Spinal cord (tissue), 9 donors: ENCODE measurements at regions not wholly inside any gene's neighbourhood (a gene's known extent, or its start where the extent isn't known, plus 50 kb on each side); places are given as distances from the start of the nearest gene placed in this dataset.

Experiments
- DNase-seq, 6 donors: peaks; one replicate each; pipeline versions ENCODE4 v3.0.0 to v3.0.0-alpha.2; 2013 to 2015; ENCODE audit warnings: low spot score in 6 of 6, low read depth in 4 of 6
- H3K27ac ChIP-seq: one replicate; pipeline ENCODE4 v1.5.1; 2013; ENCODE audit warnings: low read depth, low read length, control low read depth
- H3K27me3 ChIP-seq: one replicate; pipeline ENCODE4 v1.6.1; 2013; ENCODE audit warnings: low read length; ENCODE audit not compliant: control insufficient read depth, insufficient read depth
- H3K36me3 ChIP-seq: one replicate; pipeline ENCODE4 v1.6.1; 2013; ENCODE audit warnings: low read length; ENCODE audit not compliant: control insufficient read depth, insufficient read depth
- H3K4me1 ChIP-seq: one replicate; pipeline ENCODE4 v1.6.1; 2013; ENCODE audit warnings: low read length; ENCODE audit not compliant: control insufficient read depth, insufficient read depth
- H3K4me3 ChIP-seq: one replicate; pipeline ENCODE4 v1.5.1; 2013; ENCODE audit warnings: low read depth, low read length, control low read depth
- H3K9me3 ChIP-seq: one replicate; pipeline ENCODE4 v1.6.1; 2013; ENCODE audit warnings: low read length; ENCODE audit not compliant: control insufficient read depth, insufficient read depth
- WGBS: methylation state at CpG from one replicate; pipeline ENCODE4 v1.1.5; 2013; ENCODE audit warnings: missing lambda C conversion rate; ENCODE audit not compliant: insufficient coverage; 5-methylcytosine and 5-hydroxymethylcytosine counted together
- donor health status: healthy.

DNA sequence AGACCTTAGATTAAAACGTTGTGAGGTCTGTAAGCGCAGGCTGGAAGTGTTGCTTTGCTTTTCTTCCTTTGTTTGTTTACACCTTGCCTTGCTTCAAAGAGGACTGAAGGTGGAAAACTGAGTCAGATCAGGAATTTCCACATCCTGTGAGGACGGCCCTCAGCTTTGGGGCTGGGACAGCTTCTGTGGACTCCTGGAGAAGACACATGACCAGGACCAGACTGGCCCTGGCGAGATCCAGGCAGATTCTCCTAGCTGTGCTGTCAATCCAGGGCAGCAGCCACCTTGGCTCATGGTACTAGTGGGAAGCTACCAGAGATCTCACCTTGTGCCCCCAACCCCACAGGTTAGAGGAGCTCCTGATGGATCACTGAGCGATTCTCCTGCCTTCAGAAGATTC lies 1461.9 kb downstream of the TBC1D22A start:
- no peaks in the 10 kb centered on the region for H3K27me3 ChIP-seq
- no peaks in the 10 kb centered on the region for H3K9me3 ChIP-seq
- H3K27ac ChIP-seq, result no peak overlapping the region
- no peaks in the 10 kb centered on the region for H3K36me3 ChIP-seq
- no peak overlapping the region for H3K4me3 ChIP-seq
- peaks cover 13% of the 10 kb centered on the region for H3K4me1 ChIP-seq
- 69% methylated on average over 5 of the region's 5 CpGs for WGBS
- DNase-seq, result no peak

GRCh38 chr22:48223488-48224190 lies 1461.2 kb downstream of the TBC1D22A start:
- Histone ChIP-seq H3K4me3 (no peak overlapping the region), H3K27ac (no peak overlapping the region), H3K36me3 (no peaks in the 10 kb centered on the region), H3K9me3 (no peaks in the 10 kb centered on the region), H3K4me1 (peaks cover 13% of the 10 kb centered on the region), H3K27me3 (no peaks in the 10 kb centered on the region)
- DNase-seq, result peak in 4 of 6 donors; percentile 28 to 72 (median 41)
- WGBS, result 55% methylated on average over 5 of the region's 7 CpGs

DNA sequence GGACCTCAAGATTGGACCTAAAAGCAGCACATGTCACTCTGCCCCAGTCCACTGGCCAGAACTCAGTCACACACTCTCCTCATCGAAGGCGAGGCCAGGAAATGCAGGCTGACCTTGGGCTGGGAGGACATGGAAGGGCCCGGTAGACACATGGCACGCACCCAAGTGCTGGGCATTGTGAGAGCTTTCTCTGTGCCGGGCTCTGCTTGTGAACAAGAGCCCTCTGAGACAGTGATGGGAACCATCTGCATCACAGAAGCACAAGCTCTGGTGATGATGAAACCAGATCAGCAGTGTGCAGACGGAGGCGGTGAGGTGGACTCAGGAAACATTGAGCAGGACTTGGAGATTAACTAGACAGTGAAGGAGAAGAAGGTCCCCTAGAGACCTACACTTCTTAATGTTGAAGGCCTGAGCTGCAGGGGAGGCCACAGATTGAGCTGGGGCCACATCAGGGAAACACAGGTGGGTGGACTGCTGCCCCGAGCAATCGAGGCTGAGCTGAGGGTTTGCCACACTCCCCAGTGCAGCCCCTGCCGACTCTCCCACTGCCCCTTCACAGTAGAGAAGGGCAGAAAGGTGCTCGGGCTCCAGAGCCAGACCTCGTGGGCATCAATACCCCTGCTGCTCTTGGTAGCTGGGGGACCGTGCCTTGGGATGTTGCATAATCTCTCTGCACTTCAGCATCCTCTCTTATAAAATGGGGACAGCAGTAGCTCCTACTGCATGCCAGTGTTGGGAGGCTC lies 1460.5 kb downstream of the TBC1D22A start:
- Histone ChIP-seq H3K9me3 (no peaks in the 10 kb centered on the region), H3K4me3 (no peak overlapping the region), H3K36me3 (no peaks in the 10 kb centered on the region), H3K27me3 (no peaks in the 10 kb centered on the region), H3K4me1 (peaks cover 13% of the 10 kb centered on the region), H3K27ac (no peak overlapping the region)
- no peak for DNase-seq
- 91% methylated on average over 13 of the region's 13 CpGs for WGBS

GRCh38 chr22:48218889-48219420 lies 1456.5 kb downstream of the TBC1D22A start:
- H3K9me3 ChIP-seq, result no peaks in the 10 kb centered on the region
- H3K36me3 ChIP-seq, result no peaks in the 10 kb centered on the region
- peaks cover 7% of the 10 kb centered on the region for H3K4me1 ChIP-seq
- no peak overlapping the region for H3K4me3 ChIP-seq
- H3K27me3 ChIP-seq, result no peaks in the 10 kb centered on the region
- H3K27ac ChIP-seq, result no peak overlapping the region
- no peak for DNase-seq
- 60% methylated on average over 1 of the region's 7 CpGs for whole genome bisulfite sequencing

DNA sequence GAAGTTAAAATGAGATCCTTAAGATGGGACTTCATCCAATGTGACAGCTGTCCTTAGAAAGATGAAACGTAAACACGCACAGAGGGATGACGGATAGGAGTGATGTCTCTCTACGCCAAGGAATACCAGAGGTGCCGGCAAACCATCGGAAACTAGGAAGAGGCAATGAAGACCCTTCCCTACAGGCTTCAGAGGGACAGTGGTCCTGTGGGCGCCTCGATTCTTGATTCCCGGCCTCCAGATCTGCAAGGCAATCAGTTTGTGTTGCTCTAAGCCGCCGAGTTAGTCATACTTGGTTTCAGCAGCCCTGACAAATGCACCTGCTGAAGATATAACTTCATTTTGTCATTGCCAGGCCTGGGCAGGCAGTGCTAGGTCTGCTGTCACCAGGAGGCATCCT lies 1455.1 kb downstream of the TBC1D22A start:
- no peaks in the 10 kb centered on the region for H3K27me3 ChIP-seq
- H3K36me3 ChIP-seq, result no peaks in the 10 kb centered on the region
- no peaks in the 10 kb centered on the region for H3K9me3 ChIP-seq
- H3K4me3 ChIP-seq, result no peak overlapping the region
- H3K4me1 ChIP-seq, result no peaks in the 10 kb centered on the region
- 96% methylated on average over 11 of the region's 11 CpGs for WGBS
- no peak for DNase-seq
- H3K27ac ChIP-seq, result no peak overlapping the region

DNA sequence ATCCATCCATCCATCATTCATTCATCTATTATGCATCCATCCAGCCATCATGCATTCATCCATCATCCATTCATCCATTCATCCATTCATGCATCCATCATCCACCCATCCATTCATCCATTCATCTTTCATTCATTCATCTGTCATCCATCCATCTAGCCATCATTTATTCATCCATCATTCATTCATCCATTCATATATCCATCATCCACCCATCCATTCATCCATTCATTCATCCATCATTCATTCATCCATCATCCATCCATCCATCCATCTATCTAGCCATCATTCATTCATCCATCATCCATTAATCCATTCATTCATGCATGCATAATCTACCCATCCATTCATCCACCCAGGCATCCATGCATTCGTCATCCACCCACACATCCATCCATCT lies 1450.3 kb downstream of the TBC1D22A start:
- no peak for DNase-seq
- WGBS, result 95% methylated on average over 1 of the region's 1 CpG
- peaks cover 18% of the 10 kb centered on the region for H3K4me1 ChIP-seq
- H3K4me3 ChIP-seq, result no peak overlapping the region
- no peaks in the 10 kb centered on the region for H3K9me3 ChIP-seq
- no peaks in the 10 kb centered on the region for H3K27me3 ChIP-seq
- H3K27ac ChIP-seq, result no peak overlapping the region
- H3K36me3 ChIP-seq, result no peaks in the 10 kb centered on the region

GRCh38 chr22:48210812-48211211 lies 1448.4 kb downstream of the TBC1D22A start:
- Histone ChIP-seq H3K36me3 (no peaks in the 10 kb centered on the region), H3K4me3 (no peak overlapping the region), H3K4me1 (peaks cover 18% of the 10 kb centered on the region), H3K27ac (no peak overlapping the region), H3K9me3 (no peaks in the 10 kb centered on the region), H3K27me3 (no peaks in the 10 kb centered on the region)
- no peak for DNase-seq
- 67% methylated on average over 6 of the region's 7 CpGs for WGBS

- Histone ChIP-seq H3K27me3 (no peaks in the 10 kb centered on the region), H3K27ac (no peak overlapping the region), H3K4me1 (peaks cover 18% of the 10 kb centered on the region), H3K9me3 (no peaks in the 10 kb centered on the region), H3K4me3 (no peak overlapping the region), H3K36me3 (no peaks in the 10 kb centered on the region)
- WGBS, result 14% methylated on average over 7 of the region's 10 CpGs
- peak in 2 of 6 donors; percentile 35 to 46 for DNase-seq
These were observed 1447.7 kb downstream of the TBC1D22A start for GRCh38 chr22:48210198-48210580.

GRCh38 chr22:48209473-48210197 lies 1447.2 kb downstream of the TBC1D22A start:
- 69% methylated on average over 26 of the region's 26 CpGs for WGBS
- Histone ChIP-seq H3K36me3 (no peaks in the 10 kb centered on the region), H3K4me3 (no peak overlapping the region), H3K9me3 (no peaks in the 10 kb centered on the region), H3K27me3 (no peaks in the 10 kb centered on the region), H3K27ac (no peak overlapping the region), H3K4me1 (peaks cover 18% of the 10 kb centered on the region)
- peak in 2 of 6 donors; percentile 48 to 72 for DNase-seq
